ENCODE measurements at regions not wholly inside any gene's neighbourhood (a gene's known extent, or its start where the extent isn't known, plus 50 kb on each side); places are given as distances from the start of the nearest gene placed in this dataset.
"Not testable (repeated sequence)": the region's sequence is repeated elsewhere in the genome, so short reads cannot be mapped to it uniquely, and the experiment has no call there.

DNA sequence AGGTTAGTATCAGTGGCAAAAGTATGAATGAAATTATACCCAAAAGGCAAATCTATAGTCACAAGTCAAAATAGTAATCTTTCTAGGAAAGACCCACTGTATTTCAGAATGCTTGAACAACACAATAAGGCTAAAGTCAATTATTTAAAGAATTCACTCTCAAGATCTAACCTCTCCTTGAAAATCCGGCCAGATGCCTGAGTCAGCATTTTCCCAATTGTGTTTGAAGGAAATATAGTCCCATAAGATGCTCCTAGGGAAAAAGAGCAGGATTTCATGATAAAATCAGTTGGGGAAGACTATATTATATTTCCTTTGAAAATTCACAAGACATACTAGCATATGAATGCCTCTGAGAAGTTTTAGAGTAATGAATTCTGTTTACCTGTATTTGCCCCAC lies 1075.0 kb downstream of the GRM8 start:
- DNase-seq: no peak

DNA sequence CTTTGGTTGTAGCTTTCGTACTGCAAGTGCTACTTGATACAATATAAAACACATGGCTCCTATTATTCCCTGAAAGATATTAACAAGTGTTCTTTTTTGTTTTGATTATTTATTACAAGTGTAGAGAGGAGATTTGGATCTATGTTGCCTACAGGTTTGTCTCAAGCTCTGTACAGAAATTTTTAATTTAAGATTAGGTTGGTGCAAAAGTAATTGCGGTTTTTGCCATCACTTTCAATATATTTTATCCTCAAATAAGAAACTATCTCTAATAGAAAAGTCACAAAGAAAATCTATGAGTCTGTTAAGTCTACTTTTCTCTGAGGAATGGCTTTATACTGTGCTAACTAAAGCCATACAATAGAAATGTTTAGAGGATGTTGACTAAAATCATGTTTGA lies 1086.1 kb downstream of the GRM8 start:
- no peak for DNase-seq

DNA sequence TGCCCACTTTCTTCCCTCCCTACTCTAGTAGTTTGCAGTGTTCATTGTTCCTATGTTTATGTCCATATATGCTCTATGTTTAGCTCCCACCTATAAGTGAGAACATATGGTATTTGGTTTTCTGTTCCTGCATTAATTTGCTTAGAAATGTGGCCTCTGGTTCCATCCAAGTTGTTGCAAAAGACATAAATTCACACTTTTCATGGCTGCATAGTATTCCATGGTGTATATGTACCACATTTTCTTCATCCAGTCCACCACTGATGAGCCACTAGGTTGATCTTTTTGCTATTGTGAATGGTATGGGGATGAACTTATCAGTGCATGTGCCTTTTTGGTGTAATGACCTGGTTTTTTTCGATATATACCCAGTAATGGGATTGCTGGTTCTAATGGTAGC lies 1089.1 kb downstream of the GRM8 start:
- DNase-seq: no peak

- no peak for DNase-seq
These were observed 1095.3 kb downstream of the GRM8 start for GRCh38 chr7:126157391-126157790.

- DNase-seq: no peak
These were observed 1102.3 kb downstream of the GRM8 start for GRCh38 chr7:126150278-126150958.

DNA sequence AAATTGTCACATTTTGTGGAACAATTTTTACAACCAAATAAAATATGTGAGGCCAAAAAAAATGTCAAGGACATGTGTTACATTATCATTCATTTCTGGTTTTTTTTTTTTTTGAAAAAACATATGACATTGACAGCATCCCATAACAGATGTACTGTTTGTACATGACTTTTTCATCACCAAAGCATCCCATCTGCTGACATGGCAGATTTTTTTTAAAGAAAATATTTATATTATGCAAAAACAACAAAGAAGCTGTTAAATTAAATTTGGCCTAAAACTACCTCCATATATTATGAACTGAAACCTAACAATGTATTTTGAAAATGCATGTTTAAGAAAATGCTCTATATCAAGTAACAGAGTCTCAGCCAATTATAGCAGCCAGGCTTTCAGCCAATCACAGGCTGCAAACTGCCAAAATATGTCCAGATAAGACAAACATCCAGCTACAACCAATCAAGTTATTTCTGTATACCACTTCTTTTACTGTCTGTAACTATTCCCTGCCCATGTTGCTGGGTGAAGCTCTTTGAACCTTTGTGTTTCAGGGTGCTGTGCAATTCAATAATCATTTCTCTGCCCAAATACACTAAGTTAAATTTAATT lies 1111.8 kb downstream of the GRM8 start:
- no peak for DNase-seq

DNA sequence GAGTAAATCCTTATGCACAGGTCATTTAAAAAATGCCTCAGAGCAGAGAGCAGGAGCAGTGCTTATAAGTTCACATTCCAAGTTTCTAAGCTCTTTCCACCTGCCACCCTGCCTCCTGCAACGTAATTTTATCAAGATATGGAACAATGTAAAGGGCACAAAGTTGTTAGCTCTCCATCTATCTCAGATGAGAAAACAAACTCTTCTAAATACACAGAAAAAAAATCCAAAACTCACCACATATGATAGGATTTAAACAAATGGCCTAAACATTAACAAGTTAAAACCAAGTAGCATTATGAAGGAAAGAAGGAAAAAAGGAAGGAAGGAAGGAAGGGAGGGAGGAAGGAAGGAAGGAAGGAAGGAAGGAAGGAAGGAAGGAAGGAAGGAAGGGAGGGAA lies 1132.8 kb downstream of the GRM8 start:
- no peak for DNase-seq

- DNase-seq: no peak
These were observed 1149.2 kb downstream of the GRM8 start for GRCh38 chr7:126103582-126103981.

DNA sequence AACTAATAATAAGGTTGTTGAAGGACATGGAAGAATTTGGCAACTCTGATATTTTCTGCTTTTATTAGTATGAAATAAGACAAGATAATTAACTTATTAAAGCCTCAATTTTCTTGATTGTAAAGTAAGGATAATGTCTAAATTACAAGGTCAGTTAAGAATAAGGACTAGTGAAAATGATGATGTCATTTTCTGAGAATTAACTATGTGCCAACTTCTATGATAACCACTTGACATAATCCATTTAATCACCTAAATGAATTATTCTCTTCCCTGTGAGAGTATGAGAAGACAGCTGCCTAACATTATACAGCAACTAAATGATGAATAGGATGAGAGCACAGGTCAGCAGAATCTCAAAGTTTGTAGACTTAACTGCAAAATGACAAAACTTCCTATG lies 1153.4 kb upstream of the POT1 start:
- DNase-seq: no peak

GRCh38 chr7:126079581-126079980 lies 1150.0 kb upstream of the POT1 start:
- no peak for DNase-seq

GRCh38 chr7:126079151-126079550 lies 1149.5 kb upstream of the POT1 start:
- no peak for DNase-seq

- no peak for DNase-seq
These were observed 1136.1 kb upstream of the POT1 start for GRCh38 chr7:126065766-126066165.

- DNase-seq: no peak
These were observed 1128.4 kb upstream of the POT1 start for GRCh38 chr7:126057979-126058378.

- DNase-seq: not testable (repeated sequence)
These were observed 1127.0 kb upstream of the POT1 start for GRCh38 chr7:126056613-126057012.

GRCh38 chr7:126052229-126052628 lies 1122.6 kb upstream of the POT1 start:
- no peak for DNase-seq

- no peak for DNase-seq
These were observed 1115.0 kb upstream of the POT1 start for GRCh38 chr7:126044662-126045061.

DNA sequence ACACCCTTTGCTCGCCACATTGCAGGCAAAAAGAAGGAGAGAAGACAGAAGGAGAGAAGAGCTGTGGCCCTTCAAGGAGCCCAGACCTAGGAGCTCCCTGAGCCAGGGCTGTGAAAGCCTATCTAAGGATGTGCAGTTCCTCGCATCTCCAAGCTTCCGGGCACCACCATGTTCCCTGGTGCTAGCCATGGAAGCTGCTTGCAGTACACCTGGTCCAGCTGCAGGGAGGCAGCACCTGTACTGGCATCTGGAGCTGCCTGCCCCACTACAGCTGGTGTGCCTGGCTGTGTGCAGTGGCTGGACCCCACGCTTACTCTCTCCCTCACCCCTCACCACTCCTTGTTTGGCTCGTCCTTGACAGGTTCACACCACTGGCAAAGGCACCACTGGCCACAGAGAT lies 1111.8 kb upstream of the POT1 start:
- no peak for DNase-seq

- no peak for DNase-seq
These were observed 1110.8 kb upstream of the POT1 start for GRCh38 chr7:126040114-126041045.

GRCh38 chr7:126026421-126027088 lies 1096.9 kb upstream of the POT1 start:
- DNase-seq: no peak

DNA sequence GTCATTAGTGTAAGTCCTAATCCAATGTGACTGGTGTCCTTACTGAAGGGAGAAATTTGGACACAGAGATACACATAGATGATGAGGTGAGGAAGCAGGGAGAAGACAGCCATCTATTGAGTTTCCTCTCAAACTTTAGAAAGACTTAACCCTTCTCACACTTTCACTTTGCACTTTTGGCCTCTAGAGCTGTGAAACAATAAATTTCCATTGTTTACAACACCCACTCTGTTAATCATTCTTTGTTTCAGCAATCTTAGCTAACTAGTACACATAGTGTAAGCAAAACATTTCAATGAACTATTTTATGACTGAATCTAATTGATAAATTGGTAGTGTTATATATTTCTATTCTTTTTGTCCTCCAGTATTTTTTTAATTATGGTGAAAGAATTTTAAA lies 1092.8 kb upstream of the POT1 start:
- no peak for DNase-seq

DNA sequence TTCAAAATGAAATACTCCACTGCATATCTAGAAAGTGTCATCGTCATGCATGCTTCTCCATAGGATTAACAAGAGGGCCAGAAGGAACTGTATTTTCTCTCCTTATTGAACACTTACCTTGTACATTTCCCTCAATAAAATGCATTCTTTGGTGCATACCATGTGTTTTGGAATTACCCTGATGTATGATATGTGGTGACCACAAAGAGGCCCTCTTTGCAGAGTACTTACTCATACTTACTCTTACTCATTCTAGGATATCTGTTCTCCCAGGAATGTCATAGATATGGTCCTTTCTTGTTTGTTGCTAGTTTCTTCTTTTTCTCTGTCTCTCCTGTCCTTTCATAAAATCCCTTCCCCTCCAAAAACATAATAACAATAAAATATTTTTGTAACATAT lies 1087.1 kb upstream of the POT1 start:
- no peak for DNase-seq

- DNase-seq: no peak
These were observed 1075.4 kb upstream of the POT1 start for GRCh38 chr7:126005064-126005463.

DNA sequence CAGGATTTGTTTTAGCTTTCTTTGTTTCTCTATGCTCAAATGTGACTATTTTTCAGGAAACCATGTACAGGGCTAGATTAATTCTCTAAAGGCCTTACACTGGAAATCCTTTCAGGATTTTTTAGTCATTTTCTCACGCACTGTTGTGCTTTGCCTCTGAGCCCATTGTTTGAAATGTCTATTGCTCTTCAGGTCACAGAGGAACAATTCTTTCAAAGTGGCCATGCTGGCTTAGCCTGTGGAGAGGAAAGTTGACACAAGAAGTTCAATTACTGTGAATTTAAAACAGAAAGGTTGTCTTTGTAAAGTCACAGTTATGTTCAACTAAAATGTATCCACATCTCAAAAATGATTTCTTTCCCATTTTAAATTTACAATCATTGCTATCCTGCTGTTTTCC lies 1071.7 kb upstream of the POT1 start:
- DNase-seq: no peak
